ENCODE measurements at regions not wholly inside any gene's neighbourhood (a gene's known extent, or its start where the extent isn't known, plus 50 kb on each side); places are given as distances from the start of the nearest gene placed in this dataset.

- no peak for DNase-seq (ENCODE audit: low read depth)
- TF ChIP-seq, protein P1, sequence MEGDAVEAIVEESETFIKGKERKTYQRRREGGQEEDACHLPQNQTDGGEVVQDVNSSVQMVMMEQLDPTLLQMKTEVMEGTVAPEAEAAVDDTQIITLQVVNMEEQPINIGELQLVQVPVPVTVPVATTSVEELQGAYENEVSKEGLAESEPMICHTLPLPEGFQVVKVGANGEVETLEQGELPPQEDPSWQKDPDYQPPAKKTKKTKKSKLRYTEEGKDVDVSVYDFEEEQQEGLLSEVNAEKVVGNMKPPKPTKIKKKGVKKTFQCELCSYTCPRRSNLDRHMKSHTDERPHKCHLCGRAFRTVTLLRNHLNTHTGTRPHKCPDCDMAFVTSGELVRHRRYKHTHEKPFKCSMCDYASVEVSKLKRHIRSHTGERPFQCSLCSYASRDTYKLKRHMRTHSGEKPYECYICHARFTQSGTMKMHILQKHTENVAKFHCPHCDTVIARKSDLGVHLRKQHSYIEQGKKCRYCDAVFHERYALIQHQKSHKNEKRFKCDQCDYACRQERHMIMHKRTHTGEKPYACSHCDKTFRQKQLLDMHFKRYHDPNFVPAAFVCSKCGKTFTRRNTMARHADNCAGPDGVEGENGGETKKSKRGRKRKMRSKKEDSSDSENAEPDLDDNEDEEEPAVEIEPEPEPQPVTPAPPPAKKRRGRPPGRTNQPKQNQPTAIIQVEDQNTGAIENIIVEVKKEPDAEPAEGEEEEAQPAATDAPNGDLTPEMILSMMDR (IDR thresholded peaks at IDR 0.05; ENCODE audit: low read length, missing control alignments): no peak
- H3K4me3 ChIP-seq (replicated peaks; ENCODE audit: low read depth, low read length): no peak overlapping the region
Observed at GRCh38 chr11:112615238-112615637, 346.0 kb upstream of the NCAM1 start.

DNA sequence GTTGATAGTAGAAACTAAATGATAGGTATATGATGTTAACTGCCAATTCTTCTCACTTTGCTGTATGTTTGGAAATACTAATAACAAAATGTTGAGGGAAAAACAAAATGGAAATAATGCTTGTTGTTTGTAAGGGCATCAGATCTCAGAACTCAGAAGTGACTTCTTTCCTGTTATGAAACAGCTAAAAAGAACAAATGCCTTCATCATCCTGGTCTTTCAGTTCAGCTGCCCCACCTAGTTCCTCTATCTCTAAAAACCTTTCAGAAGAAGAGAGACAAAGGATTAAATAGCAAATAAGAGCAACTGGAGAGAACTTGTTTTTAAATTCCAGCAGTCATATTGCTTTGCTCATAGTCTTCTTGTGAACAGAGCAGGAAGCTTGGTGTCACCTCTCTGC is 345.3 kb upstream of the NCAM1 start:
- H3K4me3 ChIP-seq (replicated peaks; ENCODE audit: low read depth, low read length): no peak overlapping the region
- DNase-seq (ENCODE audit: low read depth): no peak
- TF ChIP-seq, protein P1 (IDR thresholded peaks at IDR 0.05; ENCODE audit: low read length, missing control alignments): no peak

DNA sequence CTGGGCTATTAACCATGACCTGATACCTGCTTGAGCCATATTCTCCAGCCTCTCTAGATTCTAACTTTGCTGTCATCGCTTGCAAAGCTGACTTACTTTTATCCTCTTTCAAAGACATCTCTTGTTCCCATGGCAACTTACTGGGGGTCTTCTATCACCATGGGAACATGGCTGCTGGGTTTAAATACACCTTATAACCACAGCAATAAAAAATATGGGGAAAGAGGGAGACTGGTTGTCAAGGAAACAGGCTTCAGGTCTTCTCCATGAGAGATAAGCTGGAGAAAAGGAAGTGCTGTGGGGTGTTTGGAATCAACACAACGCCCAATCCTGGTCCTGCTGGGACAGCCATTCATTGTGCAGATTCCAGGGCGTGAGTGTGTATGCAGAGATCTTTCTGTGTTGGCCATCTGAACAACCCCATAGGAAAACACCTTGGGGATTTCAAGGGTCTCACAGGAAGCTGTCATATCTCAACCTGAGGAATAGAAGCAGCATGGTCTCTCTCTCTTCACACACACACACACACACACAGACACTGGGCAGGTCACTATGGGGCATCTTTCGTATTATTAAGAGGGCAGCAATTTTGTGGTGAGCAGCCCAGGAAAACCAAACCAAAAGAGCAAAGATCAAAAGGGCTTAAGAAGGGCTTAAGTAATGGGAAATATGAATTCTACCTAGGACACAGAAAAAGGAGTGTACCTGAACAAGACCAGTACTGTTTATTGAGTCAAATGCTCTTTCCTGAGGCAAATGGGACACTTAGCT is 344.7 kb upstream of the NCAM1 start:
- TF ChIP-seq, protein P1 (IDR thresholded peaks at IDR 0.05; ENCODE audit: low read length, missing control alignments): no peak
- no peak for DNase-seq (ENCODE audit: low read depth)
- H3K4me3 ChIP-seq (replicated peaks; ENCODE audit: low read depth, low read length): no peak overlapping the region

- no peak overlapping the region for H3K4me3 ChIP-seq (replicated peaks; ENCODE audit: low read depth, low read length)
- DNase-seq (ENCODE audit: low read depth): no peak
- TF ChIP-seq, protein P1 (IDR thresholded peaks at IDR 0.05; ENCODE audit: low read length, missing control alignments): no peak
Observed at GRCh38 chr11:112617098-112617425, 344.2 kb upstream of the NCAM1 start.

DNA sequence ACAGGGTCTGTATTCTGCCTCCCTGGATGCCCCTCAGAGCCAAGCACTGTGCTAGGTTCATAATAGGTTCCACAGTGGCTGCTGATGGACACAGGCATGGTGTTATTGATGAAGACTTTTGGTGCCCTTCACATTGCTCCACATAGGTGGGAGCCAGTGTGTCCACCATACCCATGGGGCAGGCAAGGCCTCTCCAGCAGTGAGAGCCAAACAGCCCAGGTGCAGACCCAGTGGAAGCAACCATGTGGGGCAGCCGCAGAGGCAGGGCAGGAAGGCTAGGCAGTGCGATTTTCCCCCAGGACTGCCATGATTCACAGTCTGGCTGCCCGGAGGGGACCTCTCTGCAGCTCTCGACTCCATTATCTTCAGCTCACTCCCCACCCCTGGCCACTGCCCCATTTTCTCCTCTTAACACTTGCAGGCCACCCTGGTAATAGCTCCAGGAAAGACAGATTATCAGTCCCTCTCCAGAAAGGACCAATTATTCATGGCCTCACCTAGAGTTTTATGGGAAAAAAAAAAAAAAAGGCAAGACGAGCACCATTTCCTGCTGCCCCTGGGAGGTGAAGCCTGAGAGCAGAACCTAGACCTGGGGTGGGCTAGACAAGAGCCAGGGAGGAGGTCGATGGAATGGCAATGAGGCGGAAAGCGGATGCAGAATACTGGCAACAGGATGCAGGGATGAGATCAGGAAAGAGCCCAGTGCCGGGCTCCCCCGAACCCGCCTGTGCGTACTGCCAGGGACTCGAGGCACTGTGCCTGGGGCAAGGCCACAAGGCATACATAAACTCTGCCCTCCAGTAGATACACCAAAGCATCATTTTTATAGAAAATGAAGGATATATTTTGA is 343.0 kb upstream of the NCAM1 start:
- DNase-seq (ENCODE audit: low read depth): no peak
- TF ChIP-seq, protein P1 (IDR thresholded peaks at IDR 0.05; ENCODE audit: low read length, missing control alignments): no peak
- no peak overlapping the region for H3K4me3 ChIP-seq (replicated peaks; ENCODE audit: low read depth, low read length)

DNA sequence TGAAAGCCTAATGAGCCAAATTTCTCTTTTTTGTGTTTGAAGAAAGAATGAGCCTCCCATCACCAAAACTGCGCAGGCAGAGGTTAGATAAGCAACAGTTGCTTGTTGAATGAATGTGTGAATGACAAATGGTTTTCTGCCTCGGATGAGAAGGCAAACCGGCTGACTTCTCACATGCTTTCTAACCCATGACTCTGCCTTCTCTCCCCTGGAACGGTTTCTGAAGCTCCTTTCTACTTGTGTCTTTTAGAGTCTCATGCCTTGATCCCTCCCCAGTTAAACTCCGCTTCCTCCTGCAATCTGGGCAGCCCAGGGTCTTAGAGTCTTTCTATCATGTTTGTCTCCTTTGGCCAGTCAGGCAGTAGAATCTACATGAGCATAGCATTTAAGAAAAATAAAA is 342.1 kb upstream of the NCAM1 start:
- no peak overlapping the region for H3K4me3 ChIP-seq (replicated peaks; ENCODE audit: low read depth, low read length)
- DNase-seq (ENCODE audit: low read depth): no peak
- TF ChIP-seq, protein P1 (IDR thresholded peaks at IDR 0.05; ENCODE audit: low read length, missing control alignments): no peak
